GM18499 (cell line): ENCODE measurements at regions not wholly inside any gene's neighbourhood (a gene's known extent, or its start where the extent isn't known, plus 50 kb on each side); places are given as distances from the start of the nearest gene placed in this dataset.

ENCODE experiments used
- ATAC-seq: cut with Tn5 transposase; IDR thresholded peaks from one replicate; pipeline ENCODE4 v1.9.1; 2021; ENCODE audit warnings: moderate number of reproducible peaks; ENCODE audit not compliant: insufficient read depth, unreplicated experiment

DNA sequence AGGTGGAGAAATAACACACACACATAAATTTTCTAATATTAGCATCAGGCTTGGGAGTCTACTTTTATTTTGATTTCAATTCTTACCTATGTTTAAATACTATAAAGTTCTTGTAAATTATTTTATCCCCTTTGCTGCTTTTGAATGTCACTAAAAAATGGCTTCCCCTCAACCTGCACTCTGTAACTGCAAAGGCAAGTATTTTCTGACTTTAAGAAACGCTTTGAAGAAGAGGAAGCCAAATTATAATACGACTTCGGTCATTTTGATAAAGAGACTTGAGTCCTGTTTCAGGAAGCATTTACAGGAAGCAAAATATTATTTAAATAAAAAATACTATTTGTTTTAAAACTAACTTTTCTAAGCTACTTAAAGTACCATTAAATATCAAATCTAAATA, 627.7 kb upstream of the AGTR1 start:
- ATAC-seq, result no peak

DNA sequence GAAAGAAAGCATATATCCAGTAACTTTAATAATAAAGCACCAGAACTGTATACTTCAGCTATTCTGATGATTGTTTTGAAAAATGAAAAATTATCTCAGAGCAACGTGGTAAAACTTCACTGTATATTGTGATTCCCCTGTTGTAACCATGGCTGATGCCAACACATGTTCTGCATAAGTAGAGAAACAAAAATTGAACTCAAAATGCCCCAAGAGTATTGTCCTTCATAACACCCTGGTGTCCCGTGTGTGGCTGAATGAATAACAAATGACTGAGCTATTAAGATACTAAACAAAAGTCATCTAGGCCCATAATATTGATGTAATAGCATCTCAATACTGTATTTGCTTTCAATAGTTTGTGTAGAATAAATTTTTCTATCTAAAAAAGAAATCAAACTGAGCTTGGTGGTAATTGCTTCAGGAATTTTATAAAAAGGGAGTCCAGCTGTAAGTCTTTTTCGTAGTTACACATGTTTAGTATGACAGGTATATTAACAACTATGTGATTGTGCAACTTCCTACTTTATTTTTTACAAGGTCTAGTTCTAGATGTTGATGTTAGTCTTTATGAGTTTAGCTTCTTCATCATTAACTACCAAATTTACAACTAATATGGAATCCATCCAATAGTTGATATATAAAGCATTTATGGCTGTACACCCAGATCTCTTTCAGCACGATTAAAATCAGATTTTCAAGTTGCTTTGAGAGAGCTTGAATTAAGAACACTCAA, 623.8 kb upstream of the AGTR1 start:
- ATAC-seq, result no peak

DNA sequence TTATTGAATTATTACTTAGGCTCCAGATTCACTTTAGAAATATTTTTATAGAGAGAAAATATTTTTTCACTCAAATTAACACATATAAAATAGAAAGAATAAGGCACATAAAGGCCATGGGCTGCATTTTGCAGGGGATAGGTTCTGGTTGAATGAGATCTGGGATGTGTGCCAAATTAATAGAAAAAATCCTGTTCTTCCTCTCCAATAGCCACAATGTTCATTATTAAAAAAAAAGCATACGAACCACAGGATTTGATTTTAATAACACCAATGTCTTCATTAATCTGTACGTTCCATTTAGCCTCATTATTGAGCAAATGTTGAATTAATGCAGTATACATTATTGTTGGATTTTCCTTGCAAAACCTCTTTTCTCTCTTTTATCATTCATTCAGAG, 622.8 kb upstream of the AGTR1 start:
- no peak for ATAC-seq

DNA sequence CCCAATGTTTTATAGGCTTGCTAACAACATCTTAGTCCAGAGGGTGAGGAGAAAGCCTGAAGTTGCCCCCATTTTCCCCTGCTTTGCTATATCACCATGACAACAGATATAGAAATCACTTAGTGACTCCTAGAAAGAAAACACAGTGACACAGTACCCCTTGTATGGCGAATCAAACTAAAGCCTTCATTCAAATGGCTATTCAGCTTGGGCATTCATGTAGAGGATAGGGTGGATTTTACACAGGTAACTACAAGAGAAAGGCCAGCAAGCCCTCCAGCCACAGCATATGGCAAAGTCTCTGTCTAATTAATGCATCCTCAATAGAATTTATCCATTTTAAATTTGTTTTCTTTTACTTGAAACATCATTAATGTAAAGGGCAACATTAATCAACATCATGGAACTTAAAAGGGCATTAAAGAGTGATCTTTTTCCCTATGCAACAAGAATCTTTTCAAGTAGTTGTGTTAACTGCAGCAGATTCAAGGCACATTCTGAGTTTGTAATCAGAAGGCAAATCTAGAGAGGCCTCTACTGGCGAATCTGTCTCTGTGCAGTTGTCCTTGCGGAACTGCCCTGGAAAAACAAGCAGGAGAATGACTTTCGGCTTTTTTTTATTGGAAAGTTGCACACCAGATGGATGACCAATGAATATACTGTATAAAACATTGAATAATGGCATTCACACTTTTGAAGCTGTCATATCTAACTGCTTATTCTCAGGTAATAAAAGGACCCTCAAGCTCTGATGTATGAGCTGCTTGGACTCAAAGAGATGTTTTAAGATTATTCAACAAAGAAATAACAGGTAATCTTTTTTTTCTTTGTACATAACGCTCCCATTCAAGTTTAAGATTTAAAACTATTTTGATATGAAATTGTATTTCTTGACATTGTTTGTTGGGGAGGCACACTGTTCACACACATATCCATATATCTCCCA, 621.7 kb upstream of the AGTR1 start:
- no peak for ATAC-seq

DNA sequence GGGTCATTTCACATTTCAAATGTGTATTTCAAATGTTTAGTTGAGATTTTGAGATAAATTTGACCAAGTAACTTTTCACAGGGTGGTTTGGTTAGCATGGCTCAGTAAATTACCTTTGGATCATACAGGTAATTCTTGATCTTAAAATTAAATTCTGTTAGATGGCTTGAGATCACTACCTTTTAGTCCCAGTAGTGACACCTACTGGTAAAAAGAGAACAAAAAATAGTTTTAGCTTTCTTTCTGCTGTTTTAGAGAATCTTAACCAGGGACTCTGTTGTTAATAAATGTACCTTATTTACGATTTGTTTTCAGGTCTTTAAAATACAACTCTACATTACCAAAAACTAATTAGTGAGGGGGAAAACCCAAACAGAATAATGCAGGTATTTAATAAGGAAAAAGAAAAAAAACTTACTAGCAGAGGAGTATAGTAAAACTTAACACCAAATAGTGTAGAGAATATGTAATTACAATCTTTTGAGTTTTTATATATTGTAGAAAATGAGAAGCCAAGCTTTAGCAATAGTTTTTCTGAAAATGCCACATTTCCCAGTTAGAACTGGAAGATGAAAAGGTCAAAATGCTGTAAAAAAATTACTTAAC, 620.3 kb upstream of the AGTR1 start:
- ATAC-seq, result no peak

DNA sequence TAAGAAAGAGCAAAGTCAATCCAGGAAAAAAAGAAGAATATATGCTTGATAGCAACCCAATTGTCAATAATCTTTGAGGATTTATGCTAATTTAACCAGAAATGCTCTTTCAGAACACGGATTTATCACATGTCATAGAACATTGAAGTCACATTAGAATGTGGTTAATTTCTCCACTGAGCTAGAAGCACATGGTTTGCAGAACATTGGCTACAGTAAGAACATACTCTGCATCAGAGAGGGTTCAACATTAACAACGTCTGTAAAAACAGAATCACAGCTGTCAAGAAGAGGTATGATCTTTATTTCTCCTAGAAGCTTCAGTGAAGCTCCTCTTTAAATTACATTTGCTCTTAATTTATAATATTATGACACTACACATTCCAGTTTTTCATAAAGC, 619.7 kb upstream of the AGTR1 start:
- no peak for ATAC-seq

DNA sequence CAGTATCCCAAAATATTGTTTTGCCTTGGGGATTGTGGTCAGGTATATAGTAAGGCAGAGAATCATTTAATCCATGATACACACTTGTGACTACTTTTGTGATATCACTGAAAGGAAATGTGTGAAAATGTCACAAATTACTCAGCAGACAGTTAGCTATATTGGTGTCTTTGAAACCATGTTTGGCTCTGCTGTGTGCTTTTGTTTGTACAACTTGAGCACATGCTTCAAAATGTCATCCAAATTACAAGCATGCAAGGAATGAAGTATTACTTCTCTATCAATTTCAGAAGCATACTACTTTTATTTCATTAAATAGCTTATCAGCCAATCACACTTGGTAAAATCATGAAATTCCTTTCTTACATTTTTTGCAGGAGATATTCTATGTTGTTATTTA, 619.0 kb upstream of the AGTR1 start:
- ATAC-seq, result no peak

DNA sequence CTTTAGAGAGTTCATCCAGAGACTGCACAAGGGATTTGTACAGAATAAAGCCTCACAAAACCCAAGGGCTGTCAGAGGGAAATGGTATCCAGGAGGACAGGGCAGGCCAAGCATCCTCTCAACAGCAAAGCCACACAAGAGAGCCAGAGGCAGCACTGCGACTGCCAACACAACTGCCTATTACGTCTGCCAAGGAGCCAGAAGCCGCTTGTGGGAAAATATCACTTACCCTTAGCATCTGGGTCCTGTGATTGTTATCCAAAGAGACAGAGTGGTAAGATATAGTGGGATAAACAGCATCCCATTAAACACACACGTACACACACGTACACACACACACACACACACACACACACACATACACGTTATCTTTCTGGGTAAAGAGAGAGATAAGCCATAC, 618.3 kb upstream of the AGTR1 start:
- no peak for ATAC-seq

DNA sequence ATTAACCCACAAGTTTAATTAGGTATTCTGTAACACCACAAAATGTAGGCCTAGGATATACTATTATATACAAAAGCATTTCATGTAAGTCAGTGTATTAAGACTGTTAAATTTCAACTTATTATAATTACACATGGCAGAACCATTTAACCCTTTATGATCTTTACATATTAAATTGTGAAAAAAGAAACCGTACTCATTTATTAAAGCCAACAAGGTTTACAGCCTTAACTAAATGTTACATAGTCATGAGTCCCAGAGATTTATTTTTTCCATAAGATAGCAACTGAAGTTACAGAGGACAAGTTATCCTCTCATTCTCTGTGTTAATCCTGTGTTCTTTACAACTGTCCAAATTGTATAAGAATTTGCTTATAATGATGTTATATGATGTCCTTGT, 615.8 kb upstream of the AGTR1 start:
- ATAC-seq, result no peak

DNA sequence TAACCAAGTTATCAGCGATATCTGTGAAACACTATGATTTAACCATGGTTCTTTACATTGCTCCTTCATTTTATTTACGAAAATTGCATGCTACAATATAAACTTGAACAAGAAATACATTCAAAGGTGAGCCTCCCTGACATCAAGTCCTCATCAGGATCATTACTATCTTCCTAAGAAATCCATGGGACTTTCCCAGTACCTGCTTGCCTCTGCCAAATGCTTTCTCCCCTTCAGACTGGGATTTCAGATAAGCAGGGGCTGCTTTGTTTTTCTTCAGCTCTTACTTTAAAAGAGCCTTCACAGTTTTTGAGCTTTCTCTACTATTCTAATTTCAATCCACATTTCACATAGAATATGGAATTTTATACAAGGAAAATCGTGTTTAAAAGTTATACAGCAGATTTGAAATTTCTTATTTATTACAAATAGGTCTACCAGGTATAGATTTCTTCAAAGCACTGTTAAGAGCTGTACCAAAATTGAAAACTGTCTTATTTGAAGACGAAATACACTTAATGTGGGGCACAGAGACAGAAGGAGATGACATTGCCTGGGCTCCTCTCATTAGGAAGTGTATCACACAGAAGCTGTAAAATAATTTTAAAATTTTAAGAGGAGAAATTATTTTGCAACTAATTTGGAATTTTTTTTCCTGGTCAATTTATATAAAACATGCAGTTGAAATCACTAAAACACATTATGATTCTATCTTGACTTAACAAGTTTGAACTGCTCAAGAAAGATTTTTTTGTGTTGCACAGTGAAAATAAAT, 615.0 kb upstream of the AGTR1 start:
- ATAC-seq, result no peak

DNA sequence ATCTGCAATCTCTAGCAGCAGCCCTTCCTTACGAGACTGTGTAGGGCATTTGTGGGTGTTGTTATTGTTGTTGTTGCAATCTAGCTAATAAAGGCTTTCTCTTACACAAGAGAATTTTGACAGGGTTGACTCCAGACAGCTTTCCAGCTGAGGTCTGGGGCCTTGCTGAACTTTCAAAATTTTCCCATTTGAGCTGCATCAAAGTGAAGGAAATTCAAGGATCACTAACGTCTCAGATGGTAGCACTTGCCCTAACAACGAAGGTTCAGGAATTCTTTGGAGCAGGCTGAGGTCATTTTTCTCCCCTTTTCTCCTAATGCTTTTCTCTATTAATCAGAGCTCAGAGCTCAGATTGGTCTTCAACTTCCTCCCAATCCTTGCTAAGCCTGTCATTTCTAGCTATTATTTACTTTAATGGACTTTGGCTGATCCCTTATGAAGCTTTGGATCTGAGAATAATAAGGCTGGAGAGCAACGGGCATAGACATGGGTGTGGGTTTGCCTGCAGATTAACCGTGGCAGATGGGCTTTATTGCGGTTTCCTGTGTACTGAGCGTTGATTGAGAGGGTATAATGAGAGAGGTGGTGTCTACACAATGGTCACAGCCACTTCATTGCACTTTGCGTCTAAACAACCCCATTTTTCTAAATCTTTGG, 614.0 kb upstream of the AGTR1 start:
- no peak for ATAC-seq

DNA sequence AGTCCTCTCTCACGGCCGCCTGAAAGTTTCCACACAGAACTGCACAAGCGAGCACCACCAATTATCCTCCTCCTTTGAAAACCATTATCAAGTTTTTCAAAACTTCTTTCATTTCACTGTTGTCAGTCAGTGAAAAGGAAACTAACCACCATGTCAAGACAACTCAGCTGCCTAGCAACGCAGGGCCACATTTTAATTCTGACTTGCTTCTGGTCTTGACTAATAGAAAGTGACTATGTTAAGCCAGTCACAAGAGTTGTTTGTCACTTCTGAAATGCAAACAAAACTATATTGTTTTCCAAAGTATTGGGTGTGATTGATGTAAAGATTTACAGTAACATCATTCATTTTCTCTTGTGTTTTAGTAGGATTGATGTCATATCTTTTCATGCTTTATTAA, 612.8 kb upstream of the AGTR1 start:
- no peak for ATAC-seq

DNA sequence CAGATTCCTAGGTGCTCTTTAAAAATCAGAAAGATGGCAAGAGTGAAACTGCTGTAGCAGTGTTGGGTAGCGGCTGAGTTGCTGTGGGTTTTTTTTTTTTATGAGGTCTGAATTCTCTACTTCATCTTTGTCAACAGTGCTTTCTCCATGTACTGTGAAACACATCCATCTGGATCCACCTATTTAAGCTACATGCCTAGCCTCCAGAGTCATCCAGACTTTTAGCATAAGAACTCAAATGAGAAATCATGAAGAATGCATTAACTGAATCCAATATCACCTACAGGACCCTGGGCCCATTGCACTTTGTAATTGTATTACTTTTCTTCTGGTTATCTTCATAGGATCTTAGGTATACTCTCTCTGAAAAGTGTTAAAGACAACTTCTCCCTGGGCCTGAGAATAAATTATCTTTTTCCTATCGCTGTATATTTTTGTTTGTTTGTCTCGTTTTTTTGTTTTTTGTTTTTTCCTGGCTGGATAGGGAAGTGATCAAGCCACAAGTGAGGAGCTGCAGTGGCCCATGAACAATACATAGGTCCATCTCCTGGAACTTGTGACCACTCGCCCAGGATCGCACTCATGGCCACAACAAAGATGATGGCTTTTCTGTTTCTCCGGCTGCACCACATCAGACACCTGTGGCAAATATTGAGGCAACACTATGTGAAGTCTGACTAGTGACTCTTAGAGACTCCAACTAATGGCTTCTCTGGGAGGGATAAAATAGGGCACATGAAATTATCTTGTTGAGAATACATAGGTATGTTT, 609.9 kb upstream of the AGTR1 start:
- no peak for ATAC-seq

DNA sequence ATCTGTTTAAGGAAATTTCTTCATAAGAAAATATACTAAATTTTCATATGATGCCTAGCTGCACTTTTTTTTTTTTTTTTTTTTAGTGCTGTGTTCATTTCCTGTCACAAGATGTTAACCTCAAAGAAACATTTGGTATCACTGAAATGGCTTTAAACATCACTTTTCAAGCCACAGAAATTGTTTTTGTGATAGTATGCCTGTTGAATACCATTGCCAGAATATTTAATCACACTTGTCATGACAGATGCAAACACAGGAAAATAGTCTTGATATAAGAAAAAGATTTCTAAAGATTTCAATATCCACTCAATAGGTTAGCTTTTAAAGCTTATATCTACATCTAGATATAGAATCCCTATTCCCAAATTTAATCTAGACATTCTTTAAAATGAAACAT, 608.5 kb upstream of the AGTR1 start:
- ATAC-seq, result no peak

DNA sequence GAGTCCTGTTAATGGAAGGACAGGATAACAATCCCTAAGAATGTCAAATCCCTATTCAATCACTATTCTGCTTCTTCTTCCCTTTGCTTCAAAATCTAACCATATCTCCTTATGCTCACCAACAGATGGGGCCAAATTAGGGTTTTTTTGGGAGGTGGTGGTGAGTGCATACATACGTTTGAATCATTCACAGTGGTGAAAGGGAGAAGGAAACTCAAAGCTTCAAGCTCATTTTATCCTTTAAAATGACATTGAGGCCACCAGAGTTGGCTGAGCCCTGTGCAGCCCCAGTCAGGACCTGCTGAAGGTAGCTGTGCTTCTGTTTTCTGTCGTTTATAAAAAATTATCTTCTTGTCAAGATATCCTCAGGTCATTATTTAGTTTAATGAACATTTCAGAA, 607.5 kb upstream of the AGTR1 start:
- ATAC-seq, result no peak

DNA sequence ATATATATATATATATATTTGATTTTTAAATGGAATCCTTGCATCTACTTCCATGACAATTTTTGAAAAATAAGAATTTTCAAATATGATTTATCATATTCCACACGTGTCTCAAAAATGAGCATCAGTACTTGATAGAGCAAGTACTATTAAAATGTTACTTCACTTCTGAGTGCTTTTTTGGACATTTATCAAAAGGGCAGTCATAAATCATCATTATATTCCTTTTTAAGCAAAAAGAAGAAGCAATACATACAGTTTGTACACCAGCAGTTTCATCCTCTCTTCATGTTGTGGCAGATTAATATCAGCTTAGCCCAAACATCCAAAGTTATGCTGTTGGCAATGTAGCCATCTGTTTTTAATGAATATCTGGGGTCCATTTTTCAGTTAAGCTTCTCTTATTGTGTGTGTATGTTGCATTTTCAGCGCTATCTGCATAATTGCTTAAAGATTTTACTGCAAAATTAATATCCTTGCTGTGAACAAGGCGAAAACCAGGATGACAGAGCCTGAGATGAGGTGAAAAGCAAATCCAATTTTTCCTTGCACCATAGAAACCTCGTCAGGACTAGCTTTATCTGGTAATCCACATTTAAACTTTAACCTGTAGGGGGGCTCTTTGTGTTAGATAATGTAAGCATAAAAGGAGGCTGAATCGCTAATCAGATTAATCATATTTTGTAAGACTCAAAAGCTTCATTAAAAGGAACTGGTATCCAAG, 604.9 kb upstream of the AGTR1 start:
- no peak for ATAC-seq

DNA sequence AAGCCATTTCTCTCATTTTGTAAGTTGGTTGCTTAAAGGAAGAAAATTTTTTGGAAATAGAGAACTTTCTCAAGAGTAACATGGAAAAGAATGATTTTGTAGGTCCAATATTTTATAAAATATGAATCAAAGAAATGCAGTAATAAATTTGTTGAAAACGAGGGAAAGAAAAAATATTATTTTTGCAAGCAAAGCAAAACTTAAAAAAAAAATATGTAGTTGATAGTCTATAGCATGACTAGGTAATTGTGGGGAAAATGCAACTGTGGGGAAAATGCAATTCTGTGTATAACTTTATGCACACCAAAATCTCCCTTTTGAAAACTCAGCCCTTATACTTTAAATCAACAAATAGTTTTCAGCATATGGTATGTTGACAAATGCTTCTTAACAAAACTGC, 604.0 kb upstream of the AGTR1 start:
- no peak for ATAC-seq

DNA sequence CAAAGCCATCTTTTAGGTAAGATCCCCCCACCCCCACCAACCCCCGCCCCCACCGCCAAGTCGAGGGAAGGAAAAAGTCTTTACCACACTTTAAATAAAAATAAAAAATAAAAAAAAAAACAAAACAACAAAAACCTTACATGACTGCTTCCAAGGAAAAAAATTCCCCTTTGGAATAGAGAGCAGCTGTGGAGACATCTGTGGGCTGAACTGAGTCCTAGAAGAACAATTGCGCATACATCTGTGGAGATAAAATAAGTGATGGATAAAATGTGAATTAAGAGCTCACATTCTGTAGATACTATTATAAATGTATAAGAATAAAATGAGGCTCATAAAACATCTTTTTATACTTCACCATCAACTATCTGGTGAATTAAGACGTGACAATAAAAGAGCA, 601.7 kb upstream of the AGTR1 start:
- ATAC-seq, result no peak

DNA sequence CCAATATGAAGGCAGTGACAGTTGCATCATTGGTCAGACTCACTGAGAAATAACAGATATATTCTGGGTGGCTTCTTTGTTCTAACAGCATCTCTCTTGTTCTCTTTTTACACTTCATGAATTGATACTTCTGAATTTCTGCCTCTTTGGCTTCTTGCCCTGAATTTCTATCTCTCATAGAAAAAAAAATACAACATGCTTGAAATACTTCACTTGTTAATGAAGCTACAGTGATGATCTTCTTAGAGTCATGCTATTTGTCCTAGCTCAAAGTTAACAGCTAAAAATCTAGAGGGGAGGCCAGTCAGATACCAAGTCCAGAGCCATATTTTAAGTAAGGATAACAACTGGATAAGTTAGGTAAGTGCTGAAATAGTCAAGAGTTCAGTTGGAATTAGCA, 597.2 kb upstream of the AGTR1 start:
- ATAC-seq, result no peak
